WTC11 (cell line): ENCODE measurements at regions not wholly inside any gene's neighbourhood (a gene's known extent, or its start where the extent isn't known, plus 50 kb on each side); places are given as distances from the start of the nearest gene placed in this dataset.

Experiments
- ATAC-seq: fragments of 200-7000 bp; cut with Tn5 transposase; 2 replicates; pipeline ENCODE4 v1.10.0; 2021; ENCODE audit warnings: mild to moderate bottlenecking, moderate library complexity
- CTCF ChIA-PET: fragments of 300-600 bp; sonication (Branson Sonifier 250); formaldehyde crosslinking; loops from one replicate; lab custom pipeline; 2021; ENCODE audit warnings: antibody characterized with exemption; lab: Charles Lee
- POLR2A ChIA-PET: fragments of 350-600 bp; sonication (Branson Sonifier 250); formaldehyde crosslinking; loops from one replicate; lab custom pipeline; 2021; ENCODE audit warnings: antibody characterized with exemption; lab: Charles Lee
- DNase-seq: peaks from one replicate; pipeline ENCODE4 v3.0.0; 2021; ENCODE audit warnings: low spot score
- H3K27ac Mint-ChIP-seq: 2 replicates; pipeline ENCODE4 v1.8.0; 2021; ENCODE audit warnings: mixed read lengths
- H3K27me3 Mint-ChIP-seq: 2 replicates; pipeline ENCODE4 v1.8.0; 2021; ENCODE audit warnings: low read depth, mild to moderate bottlenecking, moderate library complexity, mixed read lengths
- H3K36me3 Mint-ChIP-seq: 2 replicates; pipeline ENCODE4 v1.8.0; 2021; ENCODE audit warnings: mixed read lengths
- H3K4me1 Mint-ChIP-seq: 2 replicates; pipeline ENCODE4 v1.8.0; 2022; ENCODE audit warnings: mixed read lengths
- H3K4me3 Mint-ChIP-seq: 2 replicates; pipeline ENCODE4 v1.8.0; 2021; ENCODE audit warnings: mild to moderate bottlenecking, moderate library complexity, mixed read lengths
- H3K9me3 Mint-ChIP-seq: 2 replicates; pipeline ENCODE4 v1.8.0; 2021; ENCODE audit warnings: mixed read lengths
- ARID4B ChIP-seq: sonication (generic); formaldehyde crosslinking; IDR thresholded peaks from 2 replicates; pipeline ENCODE4 v1.8.0; 2023; ENCODE audit warnings: missing genetic modification reagents, mild to moderate bottlenecking, borderline replicate concordance
- ATF3 ChIP-seq: sonication (generic); formaldehyde crosslinking; conservative IDR thresholded peaks from 2 replicates; pipeline ENCODE4 v1.8.1; 2022; ENCODE audit warnings: mild to moderate bottlenecking, missing genetic modification reagents
- CBFB ChIP-seq: sonication (generic); formaldehyde crosslinking; IDR thresholded peaks from 2 replicates; pipeline ENCODE4 v1.8.1; 2022; ENCODE audit warnings: mild to moderate bottlenecking, low read depth, missing genetic modification reagents
- E2F1 ChIP-seq: sonication (generic); formaldehyde crosslinking; IDR thresholded peaks from 2 replicates; pipeline ENCODE4 v1.8.0; 2022; ENCODE audit warnings: mild to moderate bottlenecking, missing genetic modification reagents
- EMX1 ChIP-seq: fragments of 250-450 bp; sonication (Bioruptor Pico); IDR thresholded peaks from 2 replicates; pipeline ENCODE4 v1.8.0; 2021; ENCODE audit warnings: mild to moderate bottlenecking
- GTF2I ChIP-seq: fragments of 250-450 bp; sonication (Bioruptor Pico); conservative IDR thresholded peaks from 2 replicates; pipeline ENCODE4 v1.4.0; 2021; ENCODE audit warnings: mild to moderate bottlenecking
- HMGA2 ChIP-seq: fragments of 250-450 bp; sonication (Bioruptor Pico); IDR thresholded peaks from 2 replicates; pipeline ENCODE4 v1.4.0; 2021; ENCODE audit warnings: mild to moderate bottlenecking, moderate library complexity
- IRF1 ChIP-seq: sonication (generic); formaldehyde crosslinking; IDR thresholded peaks from 2 replicates; pipeline ENCODE4 v1.8.0; 2023; ENCODE audit warnings: missing genetic modification reagents
- JAZF1 ChIP-seq: fragments of 250-450 bp; sonication (Bioruptor Pico); IDR thresholded peaks from 2 replicates; pipeline ENCODE4 v1.9.0; 2021; ENCODE audit warnings: moderate library complexity, mild to moderate bottlenecking, inconsistent platforms
- KAT7 ChIP-seq: sonication (generic); formaldehyde crosslinking; IDR thresholded peaks from 2 replicates; pipeline ENCODE4 v1.8.1; 2023; ENCODE audit warnings: missing genetic modification reagents, mild to moderate bottlenecking, borderline replicate concordance
- MXD4 ChIP-seq: fragments of 250-450 bp; sonication (Bioruptor Pico); IDR thresholded peaks from 2 replicates; pipeline ENCODE4 v1.8.0; 2021; ENCODE audit warnings: mild to moderate bottlenecking, moderate library complexity, borderline replicate concordance
- NR1H2 ChIP-seq: sonication (generic); formaldehyde crosslinking; IDR thresholded peaks from 2 replicates; pipeline ENCODE4 v1.9.0; 2021; ENCODE audit warnings: mild to moderate bottlenecking, moderate library complexity, missing genetic modification reagents
- NR2C2 ChIP-seq: sonication (generic); formaldehyde crosslinking; IDR thresholded peaks from 2 replicates; pipeline ENCODE4 v1.8.0; 2022; ENCODE audit warnings: mild to moderate bottlenecking, missing genetic modification reagents
- PRDM15 ChIP-seq: sonication (generic); formaldehyde crosslinking; IDR thresholded peaks from 2 replicates; pipeline ENCODE4 v1.8.0; 2022; ENCODE audit warnings: missing genetic modification reagents
- PREB ChIP-seq: sonication (generic); formaldehyde crosslinking; IDR thresholded peaks from 2 replicates; pipeline ENCODE4 v1.8.1; 2022; ENCODE audit warnings: mild to moderate bottlenecking, missing genetic modification reagents, moderate library complexity, borderline replicate concordance
- SMAD4 ChIP-seq: sonication (generic); formaldehyde crosslinking; IDR thresholded peaks from 2 replicates; pipeline ENCODE4 v1.8.0; 2022; ENCODE audit warnings: mild to moderate bottlenecking, missing genetic modification reagents
- TCF7 ChIP-seq: sonication (generic); formaldehyde crosslinking; IDR thresholded peaks from 2 replicates; pipeline ENCODE4 v1.8.0; 2022; ENCODE audit warnings: mild to moderate bottlenecking, low read depth, missing genetic modification reagents, moderate library complexity
- TEAD1 ChIP-seq: sonication (generic); formaldehyde crosslinking; IDR thresholded peaks from 2 replicates; pipeline ENCODE4 v1.8.0; 2022; ENCODE audit warnings: mild to moderate bottlenecking, missing genetic modification reagents
- USF2 ChIP-seq: sonication (generic); formaldehyde crosslinking; IDR thresholded peaks from 2 replicates; pipeline ENCODE4 v1.8.1; 2023; ENCODE audit warnings: mild to moderate bottlenecking, missing genetic modification reagents, moderate library complexity
- ZBTB21 ChIP-seq: sonication (generic); formaldehyde crosslinking; IDR thresholded peaks from 2 replicates; pipeline ENCODE4 v1.8.1; 2023; ENCODE audit warnings: mild to moderate bottlenecking, missing genetic modification reagents, borderline replicate concordance
- ZNF219 ChIP-seq: sonication (generic); formaldehyde crosslinking; IDR thresholded peaks from 2 replicates; pipeline ENCODE4 v1.8.0; 2023; ENCODE audit warnings: missing genetic modification reagents, mild to moderate bottlenecking, borderline replicate concordance
- ZNF317 ChIP-seq: sonication (generic); formaldehyde crosslinking; IDR thresholded peaks from 2 replicates; pipeline ENCODE4 v1.8.1; 2023; ENCODE audit warnings: low read depth, mild to moderate bottlenecking, moderate library complexity, missing genetic modification reagents, borderline replicate concordance

- no peak for TF ChIP-seq PRDM15 (CRISPR knock-in tag)
- no peak for TF ChIP-seq SMAD4 (CRISPR knock-in tag)
- TF ChIP-seq EMX1 (CRISPR knock-in tag) = no peak
Observed at GRCh38 chr10:10935032-10935431, 82.6 kb upstream of the CELF2 start (continued).

- no peaks in the 10 kb centered on the region for H3K27me3 Mint-ChIP-seq
- POLR2A ChIA-PET = no interaction called here
- DNase-seq = no peak
- TF ChIP-seq IRF1 (CRISPR knock-in tag) (no peak), HMGA2 (CRISPR knock-in tag) (no peak), NR1H2 (CRISPR knock-in tag) (no peak), ZBTB21 (no peak), USF2 (no peak), GTF2I (CRISPR knock-in tag) (no peak), NR2C2 (CRISPR knock-in tag) (no peak), E2F1 (CRISPR knock-in tag) (no peak), ATF3 (CRISPR knock-in tag) (no peak), ZNF317 (CRISPR knock-in tag) (no peak), JAZF1 (no peak)
- H3K36me3 Mint-ChIP-seq = peaks cover 6% of the 10 kb centered on the region; the same call in 1 of the 2 replicates
- no peak overlapping the region for H3K4me3 Mint-ChIP-seq
- no peaks in the 10 kb centered on the region for H3K4me1 Mint-ChIP-seq
- peaks cover 29% of the 10 kb centered on the region for H3K9me3 Mint-ChIP-seq
- H3K27ac Mint-ChIP-seq = no peak overlapping the region
- CTCF ChIA-PET = no interaction called here
- no peak; the same call in 1 of the 2 replicates for ATAC-seq
Observed at GRCh38 chr10:10938676-10939075, 79.0 kb upstream of the CELF2 start.

GRCh38 chr10:10941127-10941730 is 76.4 kb upstream of the CELF2 start:
- ChIA-PET POLR2A (no interaction called here), CTCF (no interaction called here)
- Mint-ChIP-seq H3K4me1 (no peaks in the 10 kb centered on the region), H3K9me3 (peaks cover 51% of the 10 kb centered on the region), H3K36me3 (peaks cover 28% of the 10 kb centered on the region), H3K27ac (no peak overlapping the region), H3K4me3 (no peak overlapping the region), H3K27me3 (0 out of 2 replicates have a peak, but pooled peaks cover 3% of the 10 kb centered on the region)
- ATAC-seq (no peak), DNase-seq (no peak)
- TF ChIP-seq JAZF1 = no peak
- no peak for TF ChIP-seq MXD4 (CRISPR knock-in tag)
- TF ChIP-seq PREB (CRISPR knock-in tag) = no peak
- no peak for TF ChIP-seq CBFB (CRISPR knock-in tag)
- no peak for TF ChIP-seq TCF7 (CRISPR knock-in tag)
- TF ChIP-seq KAT7 (CRISPR knock-in tag) = no peak
- TF ChIP-seq TEAD1 (CRISPR knock-in tag) = no peak
- TF ChIP-seq ZNF219 (CRISPR knock-in tag) = no peak
- no peak for TF ChIP-seq GTF2I (CRISPR knock-in tag)
- no peak for TF ChIP-seq ARID4B
